HG03442 (cell line): ENCODE measurements at regions not wholly inside any gene's neighbourhood (a gene's known extent, or its start where the extent isn't known, plus 50 kb on each side); places are given as distances from the start of the nearest gene placed in this dataset.
"Not testable (repeated sequence)": the region's sequence is repeated elsewhere in the genome, so short reads cannot be mapped to it uniquely, and the experiment has no call there.

Source experiments
- ATAC-seq: cut with Tn5 transposase; IDR thresholded peaks from one replicate; pipeline ENCODE4 v1.9.1; 2021; ENCODE audit warnings: mild to moderate bottlenecking, moderate library complexity; ENCODE audit not compliant: unreplicated experiment

DNA sequence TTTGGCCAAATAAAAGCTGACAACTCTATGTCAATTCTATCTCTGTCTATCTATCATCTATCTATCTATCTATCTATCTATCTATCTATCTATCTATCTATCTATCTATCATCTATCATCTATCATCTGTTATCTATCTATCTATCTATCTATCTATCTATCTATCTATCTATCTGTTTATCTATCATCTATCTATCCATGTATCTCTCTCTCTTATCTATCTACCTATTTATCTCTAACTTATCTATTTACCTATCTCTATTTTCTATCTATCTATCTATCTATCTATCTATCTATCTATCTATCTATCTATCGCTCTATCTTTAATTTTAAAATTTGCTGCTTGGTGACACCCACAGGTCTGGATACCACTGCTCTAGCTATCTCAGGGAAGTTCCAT is 271.1 kb downstream of the VRK1 start:
- not testable (repeated sequence) for ATAC-seq

DNA sequence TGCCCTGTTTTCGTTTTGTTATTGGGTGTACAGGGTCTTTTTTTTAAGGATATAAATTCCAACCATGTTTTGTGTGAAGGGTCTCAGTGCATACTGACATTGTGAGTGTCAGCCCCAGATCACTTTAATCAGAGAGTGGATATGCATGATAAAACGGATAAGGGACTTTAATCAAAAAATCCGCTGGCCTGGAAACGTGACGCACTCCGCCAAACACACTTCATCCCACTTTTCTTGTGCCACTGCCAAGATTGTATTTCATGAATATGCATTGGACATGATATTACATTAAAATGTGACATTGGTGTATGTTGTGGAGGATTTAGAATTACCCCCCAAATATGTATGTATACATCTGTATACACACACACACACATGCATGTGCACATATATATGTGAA is 273.1 kb downstream of the VRK1 start:
- no peak for ATAC-seq

DNA sequence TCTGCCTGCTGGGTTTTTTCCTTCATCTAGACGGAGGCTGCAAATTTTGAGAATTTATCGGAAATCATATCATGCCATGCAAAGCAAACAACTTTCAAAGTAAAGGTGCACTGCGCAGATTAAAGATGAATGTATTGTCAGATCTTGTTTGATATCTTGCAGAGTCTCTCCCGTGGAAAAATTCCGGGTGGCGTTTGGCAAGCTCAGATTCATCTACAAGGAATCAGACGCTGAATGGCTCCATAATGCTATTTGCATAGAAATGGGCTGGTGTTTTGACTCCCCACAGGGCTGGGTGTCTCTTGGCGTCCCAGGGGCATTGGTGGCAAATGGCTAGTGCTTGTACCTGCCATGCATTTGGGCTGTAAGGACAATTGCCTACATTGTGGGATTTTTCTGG is 274.0 kb downstream of the VRK1 start:
- ATAC-seq = no peak

DNA sequence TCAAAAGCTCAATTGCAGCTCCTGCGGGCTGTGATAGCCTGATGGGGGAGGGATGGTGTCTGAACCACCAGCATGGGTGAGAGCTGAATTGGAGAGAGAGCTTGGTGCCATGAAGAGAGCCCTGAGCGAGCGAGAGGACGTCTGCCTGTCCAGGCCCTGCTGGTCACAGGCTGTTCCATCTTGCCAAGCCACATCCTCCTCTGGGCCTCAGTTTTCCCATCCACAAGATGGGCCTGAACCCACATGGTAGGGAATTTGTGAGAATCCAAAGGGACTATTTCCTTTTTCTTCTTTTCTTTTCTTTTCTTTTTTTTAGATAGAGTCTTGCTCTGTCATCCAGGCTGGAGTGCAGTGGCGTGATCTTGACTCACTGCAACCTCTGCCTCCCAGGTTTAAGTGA is 276.4 kb downstream of the VRK1 start:
- ATAC-seq = no peak

DNA sequence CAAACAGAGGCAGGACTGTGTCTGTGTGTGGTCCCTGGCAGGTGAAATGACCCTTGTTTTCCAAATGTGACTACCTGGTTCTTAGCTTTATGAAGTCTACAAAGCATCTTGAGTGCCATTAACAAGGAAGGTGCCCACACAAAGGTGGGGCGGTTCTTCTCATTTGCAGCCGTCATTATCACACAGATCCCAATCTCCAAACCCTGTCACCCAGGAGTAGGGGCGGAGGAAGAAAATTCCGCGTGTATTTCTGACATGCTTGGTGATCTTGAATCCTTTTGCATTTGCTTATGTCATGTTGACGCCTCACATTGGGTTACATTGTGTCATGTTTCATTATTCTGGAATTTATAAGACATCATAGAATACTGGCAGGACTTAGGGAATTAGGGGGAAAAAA is 277.3 kb downstream of the VRK1 start:
- no peak for ATAC-seq

DNA sequence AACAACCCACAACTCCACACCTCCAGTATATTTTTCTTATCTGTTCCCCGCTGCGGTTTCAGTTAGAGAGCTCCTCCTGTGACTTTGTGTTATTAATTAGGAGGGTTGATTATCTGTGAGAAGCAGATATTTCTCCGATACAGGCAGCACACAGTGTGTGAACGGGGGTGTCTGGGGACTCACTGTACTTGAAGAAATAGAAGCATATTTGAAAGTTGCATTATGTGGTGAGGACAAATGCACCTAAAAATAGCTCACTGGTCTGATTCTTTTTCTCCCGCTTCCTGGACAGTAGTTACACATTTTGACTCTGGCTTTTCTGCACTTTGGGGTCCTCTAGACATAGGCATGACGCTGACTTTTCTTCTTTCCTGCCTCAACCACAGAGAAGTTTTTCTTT is 277.7 kb downstream of the VRK1 start:
- ATAC-seq = no peak

DNA sequence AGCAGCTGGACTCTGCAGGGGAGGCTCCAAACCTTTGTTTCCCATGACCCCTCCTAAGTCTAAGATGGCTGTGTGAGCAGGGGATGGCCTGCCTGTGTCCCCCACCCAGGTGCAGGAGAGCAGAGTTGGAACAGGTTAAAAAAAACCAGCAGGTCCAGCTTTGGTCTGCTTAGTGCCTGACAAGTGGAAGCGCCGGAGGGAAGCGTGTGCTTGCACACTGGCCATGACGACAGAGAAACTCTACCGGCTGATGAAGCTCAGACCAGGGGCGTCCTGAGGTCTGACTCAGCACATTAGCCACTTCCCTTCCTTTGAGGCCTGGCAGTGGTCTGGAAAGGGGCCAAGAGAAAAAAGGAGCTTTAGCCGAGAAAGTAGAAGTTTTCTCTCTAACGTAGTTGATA is 280.1 kb downstream of the VRK1 start:
- peak; percentile 92 for ATAC-seq

DNA sequence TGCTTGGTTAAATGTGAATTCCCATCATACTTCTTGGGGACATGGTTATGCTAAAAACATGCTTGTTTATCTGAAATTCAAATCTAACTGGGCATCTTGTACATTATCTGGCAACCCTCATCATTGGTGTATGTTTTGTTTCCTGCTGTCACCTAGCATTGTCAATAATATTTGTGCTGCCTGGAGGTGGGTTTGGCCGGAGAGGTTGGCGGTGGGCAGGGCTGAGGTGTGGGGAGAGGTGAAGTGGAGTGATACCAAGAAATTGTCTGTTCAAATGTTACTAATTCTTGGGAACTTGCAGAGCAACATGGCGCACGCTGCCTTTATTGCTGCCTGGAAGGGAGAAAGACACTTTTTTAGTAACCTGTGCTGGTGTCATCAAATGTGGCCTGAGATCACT is 280.5 kb downstream of the VRK1 start:
- ATAC-seq = peak; percentile 7

DNA sequence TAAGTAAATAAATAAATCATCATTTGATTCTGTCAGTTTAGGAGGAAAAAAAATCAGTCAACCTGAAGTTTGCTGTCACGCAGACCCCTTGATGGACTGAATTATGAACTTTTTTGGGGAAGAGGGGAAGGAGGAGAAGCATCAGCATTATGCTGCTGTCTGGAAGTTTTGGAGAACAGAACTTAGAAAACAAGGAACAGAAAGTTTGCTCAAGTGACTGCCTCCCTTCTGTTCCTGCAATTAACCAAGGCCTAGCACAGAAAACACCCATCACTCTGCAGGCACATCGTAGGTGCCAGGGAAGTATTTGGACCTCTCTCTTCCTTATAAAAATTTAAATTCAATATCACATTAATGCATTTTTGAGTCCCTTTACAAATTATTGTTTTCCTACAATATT is 283.8 kb downstream of the VRK1 start:
- no peak for ATAC-seq

DNA sequence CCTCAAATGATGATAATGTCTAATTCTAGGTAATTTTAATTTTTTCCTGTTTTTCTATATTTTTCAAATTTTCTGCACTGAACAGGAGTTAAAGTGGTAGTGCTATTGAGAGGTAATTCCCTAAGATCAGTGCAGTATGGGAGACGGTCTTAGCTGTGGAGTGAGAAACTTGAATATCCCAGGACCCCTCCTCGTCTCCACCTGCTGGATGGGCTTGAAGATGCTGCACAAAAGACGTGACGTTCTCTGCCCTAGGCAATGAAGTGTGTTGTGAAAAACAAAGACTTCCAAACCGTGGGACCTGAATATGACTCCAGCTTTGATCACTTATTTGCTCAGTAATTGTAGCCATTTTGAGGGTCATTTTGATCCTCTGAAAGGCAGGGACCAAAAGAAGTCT is 298.1 kb downstream of the VRK1 start:
- ATAC-seq = no peak

DNA sequence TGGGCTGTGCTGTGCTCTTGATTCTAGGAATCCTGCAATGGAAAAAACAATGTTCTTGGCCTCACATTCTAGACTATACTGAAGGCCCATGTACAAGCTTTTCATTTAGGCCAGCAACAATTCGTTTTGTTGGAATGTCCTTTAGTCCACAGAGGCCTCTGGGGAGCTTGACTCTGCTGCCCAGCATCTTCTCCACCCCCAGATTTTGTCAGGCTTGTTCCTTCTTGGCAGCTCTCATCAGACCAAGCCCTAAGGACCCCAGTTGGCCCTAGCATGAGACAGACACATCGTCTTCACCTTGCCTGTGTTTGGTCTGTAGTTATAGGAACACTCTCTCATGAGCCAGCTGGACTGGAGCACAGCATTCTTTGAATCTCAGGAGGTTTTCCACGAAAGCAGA is 300.1 kb downstream of the VRK1 start:
- ATAC-seq = no peak

DNA sequence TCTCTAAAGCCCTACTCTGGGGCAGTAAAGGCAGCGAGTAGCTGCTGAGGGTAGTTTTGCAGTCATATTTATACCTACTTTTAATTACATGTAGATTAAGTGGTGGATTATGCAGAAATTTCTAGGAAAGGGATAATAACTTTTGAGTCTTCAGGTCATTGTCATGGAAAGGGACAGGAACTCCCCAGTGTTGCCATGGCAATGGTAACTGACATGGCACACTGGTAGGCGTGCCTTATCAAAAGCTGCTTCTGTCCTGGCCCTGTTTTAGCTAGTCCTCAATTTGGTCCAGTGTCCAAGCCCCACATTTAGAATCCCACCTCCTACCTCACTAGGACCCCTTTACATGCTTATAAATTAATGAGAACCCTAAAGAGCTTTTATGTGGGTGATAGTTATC is 303.1 kb downstream of the VRK1 start:
- no peak for ATAC-seq

DNA sequence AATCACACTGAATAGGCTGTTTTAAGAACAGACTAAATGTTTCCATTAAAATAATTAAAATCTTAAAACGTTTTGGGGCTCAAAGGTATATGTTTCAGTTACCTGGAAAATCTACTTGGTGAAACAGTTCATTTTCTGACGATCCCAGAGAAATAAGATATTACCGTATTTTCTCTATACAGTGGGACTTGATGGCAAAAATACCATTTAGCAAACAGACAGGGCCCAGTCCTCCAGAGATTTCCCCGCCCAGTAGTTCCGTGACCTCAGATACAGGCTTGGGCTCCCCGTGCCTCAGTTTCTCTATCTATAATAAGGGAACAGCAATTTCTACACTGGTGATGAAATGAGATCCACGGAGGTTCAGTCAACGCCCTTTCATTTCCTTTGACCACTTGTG is 304.4 kb downstream of the VRK1 start:
- ATAC-seq = no peak

DNA sequence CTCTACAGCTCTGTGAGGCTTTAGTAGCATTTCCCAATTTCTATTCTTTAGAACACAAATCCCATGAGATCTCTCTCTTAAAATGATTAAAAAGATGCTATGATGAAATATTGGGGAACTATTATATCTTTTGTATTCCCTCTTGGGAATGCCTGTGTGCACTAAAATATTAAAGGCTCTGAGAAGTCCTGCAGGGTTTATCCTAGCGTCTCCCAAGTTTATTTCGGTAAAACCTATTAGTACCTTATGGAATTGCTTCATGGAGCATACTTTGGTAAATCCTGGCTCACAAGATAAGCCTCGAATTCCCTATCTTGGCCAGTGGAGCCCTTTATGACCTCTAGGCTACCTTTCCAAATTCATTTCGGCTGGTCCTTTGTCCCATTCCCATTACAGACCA is 306.8 kb downstream of the VRK1 start:
- ATAC-seq = no peak

DNA sequence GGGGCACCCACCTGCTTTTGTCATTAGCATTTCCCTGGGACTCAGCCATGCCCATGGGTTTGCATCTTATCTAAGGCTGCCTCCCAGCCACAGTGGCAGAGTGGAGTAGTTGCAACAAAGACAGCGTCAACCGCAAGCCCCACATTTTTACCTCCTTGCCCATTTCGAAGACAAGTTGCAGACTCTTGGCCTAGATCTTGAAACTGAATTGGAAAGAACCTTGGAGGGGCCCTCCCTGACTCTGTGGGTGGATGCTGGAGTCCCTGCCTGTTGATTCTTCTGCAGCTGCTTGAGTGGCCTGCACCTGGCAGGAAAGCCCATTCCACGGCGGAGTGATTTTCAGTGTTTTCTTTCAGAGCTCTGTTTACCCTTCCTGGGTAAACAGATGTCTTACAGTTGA is 309.0 kb downstream of the VRK1 start:
- ATAC-seq = peak; percentile 77

DNA sequence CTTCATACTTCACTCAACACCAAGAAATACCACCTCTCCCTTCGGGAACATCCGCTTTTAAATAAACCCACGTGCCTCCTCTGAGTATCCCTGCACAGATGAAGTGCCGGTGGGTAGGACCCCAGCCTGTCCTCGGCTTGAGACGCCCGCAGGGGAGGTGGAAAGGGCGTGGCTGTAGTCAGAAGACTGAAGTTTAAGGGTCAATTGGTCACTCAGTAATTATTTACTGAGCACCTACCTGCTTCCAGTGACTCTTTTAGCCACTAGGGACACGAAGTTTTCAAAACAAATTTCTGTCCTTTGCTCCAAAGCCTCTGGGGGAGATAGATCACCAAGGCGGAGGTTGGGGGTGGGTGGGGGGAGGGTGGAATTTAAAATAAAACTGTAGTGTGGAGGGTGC is 309.4 kb downstream of the VRK1 start:
- ATAC-seq = peak; percentile 15

DNA sequence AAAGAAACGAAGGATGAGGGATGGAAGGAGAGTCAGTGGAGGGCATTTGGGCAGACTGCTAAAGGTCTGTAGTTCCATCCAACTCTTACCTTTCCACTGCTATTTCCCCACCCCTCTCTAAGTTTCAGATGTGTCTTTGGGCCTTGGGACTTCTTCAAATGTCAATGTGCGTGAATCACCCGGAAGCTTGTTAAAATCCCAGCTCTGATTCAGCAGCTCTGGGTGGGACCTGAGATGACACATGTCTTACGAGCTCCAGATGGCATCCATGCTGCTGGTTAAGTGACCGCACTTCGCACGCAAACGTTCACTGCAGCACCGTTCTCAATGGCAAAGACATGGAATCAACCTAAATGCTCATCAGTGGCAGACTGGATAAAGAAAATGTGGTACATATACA is 309.9 kb downstream of the VRK1 start:
- no peak for ATAC-seq

DNA sequence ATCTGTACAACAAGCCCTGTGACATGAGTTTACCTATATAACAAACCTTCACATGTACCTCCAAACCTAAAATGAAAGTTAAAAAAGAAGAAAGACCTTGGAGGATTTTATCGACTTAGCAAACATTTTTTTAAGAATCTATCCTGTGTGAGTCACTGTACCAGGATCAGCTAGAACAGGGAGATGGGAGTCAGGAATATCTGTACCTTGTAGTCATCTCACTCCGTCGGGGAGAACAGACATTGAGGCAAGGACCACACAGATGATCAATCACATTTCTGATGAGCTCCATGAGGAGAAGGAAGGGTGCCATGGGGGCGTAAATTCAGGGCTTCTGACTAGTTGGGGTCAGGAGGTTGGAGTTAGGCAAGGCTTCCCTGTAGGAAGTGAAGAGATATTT is 310.6 kb downstream of the VRK1 start:
- no peak for ATAC-seq

DNA sequence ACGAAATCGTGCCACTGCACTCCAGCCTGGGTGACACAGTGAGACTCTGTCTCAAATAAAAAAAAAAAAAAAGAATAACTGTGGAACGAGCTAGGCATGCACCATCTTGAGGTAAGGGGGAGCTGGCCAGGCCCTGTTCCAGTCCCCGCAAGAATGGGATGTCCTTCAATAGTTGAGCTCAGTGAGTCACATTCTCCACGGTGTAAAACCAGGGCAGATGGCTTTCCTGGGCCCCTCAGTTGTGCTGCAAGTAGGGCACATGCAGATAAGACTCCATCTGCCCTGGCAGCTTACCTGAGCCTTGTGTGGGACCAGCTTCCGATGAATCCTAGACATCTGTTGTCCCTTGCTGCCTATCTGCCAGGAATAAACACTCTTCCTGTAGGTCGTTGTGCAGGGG is 312.1 kb downstream of the VRK1 start:
- ATAC-seq = no peak

DNA sequence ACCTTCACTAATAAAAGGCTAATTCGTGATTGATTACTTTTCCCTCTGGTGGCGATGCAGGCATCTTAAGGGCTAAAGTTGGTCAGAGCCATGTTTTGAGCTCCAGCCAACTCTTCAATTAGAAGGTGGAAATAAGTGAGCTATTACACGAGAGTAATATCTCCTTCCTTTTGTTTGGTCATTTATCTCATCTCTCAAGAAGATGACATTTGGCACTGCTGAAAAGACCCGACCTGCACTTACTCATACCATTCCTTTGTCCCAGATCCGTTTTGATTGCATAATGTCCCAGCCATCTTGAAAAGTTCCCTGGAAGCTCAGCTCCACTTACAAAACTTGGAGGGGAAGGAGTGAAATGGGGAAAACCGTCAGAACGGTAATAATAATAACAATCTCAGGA is 316.2 kb downstream of the VRK1 start:
- no peak for ATAC-seq

DNA sequence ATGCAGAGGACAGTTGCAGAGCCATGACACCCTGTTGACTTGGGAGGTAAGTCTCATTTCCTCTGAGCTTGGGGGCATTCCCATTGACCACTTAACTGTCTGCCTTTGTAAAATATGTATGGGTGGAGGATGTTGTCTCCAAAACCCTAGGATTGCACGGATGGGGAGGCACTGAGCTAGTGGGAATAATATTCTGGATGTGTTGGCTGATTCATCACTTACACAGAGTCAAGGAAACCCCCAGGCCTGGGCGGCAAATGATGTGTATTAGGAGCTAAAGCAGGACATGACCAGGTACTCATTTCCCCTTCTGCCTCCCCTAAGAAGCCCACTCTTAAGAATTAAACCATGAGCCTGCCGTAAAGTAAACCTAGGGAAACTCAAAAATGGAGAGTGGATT is 319.4 kb downstream of the VRK1 start:
- ATAC-seq = no peak

DNA sequence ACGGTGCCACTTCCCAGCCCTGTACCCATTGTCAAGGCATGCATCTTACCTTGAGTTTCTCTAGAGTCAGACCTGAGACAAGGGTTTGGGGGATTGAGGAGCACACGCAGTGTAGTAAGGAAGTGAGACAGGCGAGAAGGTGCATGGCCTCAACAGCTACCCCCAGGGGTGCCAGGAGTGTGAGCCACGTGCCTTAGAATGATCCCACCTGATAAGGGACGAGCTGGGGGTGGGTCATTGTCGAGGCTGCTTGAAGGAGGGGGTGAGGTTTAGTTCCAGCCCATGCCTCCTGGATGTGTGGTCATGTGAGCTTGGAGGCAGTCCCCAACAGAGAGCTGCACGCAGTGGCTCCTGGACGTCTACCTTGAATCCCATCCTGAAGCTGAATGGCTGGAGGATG is 320.5 kb downstream of the VRK1 start:
- ATAC-seq = no peak

DNA sequence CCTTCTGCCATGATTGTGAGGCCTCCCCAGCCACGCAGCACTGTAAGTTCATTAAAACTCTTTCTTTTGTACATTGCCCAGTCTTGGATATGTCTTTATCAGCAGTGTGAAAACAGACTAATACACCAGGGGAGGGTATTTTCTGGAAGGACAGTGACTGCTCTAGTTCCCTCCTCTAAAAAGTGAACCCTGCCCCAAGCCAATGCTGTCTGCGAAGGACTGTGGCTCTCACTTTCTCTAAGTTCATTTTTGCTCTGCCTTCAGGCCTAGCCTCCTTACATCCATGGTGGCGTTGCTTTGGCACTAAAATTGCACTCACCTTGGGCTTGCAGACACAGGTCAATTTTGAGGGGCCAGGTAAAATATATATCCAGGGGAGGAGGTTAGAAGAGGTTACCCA is 323.0 kb downstream of the VRK1 start:
- no peak for ATAC-seq

DNA sequence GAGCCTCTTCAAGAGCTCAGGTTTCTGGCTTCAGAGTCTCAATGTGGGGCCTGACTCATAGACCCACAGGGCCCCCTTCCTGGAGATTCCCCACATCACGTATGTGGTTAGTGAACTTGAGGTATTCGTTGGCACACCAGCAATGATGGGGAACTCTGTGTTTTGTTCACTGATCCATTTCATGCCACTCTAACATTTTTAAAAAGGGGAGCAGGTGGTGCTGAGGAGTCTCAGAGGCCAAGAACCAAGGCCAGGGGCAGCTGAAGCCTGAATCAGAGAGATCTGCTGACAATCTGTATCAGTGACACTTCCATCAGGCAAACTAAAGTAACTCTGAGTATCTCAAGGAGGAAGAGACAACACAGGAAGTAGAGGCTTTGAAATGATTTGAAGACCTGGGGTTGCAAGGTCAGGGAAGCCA is 323.4 kb downstream of the VRK1 start:
- ATAC-seq = peak; percentile 81
